HEK293T (cell line): ENCODE measurements at regions not wholly inside any gene's neighbourhood (a gene's known extent, or its start where the extent isn't known, plus 50 kb on each side); places are given as distances from the start of the nearest gene placed in this dataset.

Experiments used
- ELF4 ChIP-seq: fragments of 450-650 bp; IDR thresholded peaks from 2 replicates; pipeline ENCODE4 v1.6.1; 2017; ENCODE audit warnings: antibody characterized with exemption
- FOXK2 ChIP-seq: fragments of 450-650 bp; IDR thresholded peaks from 2 replicates; pipeline ENCODE4 v1.6.1; 2016; ENCODE audit warnings: mild to moderate bottlenecking
- SP1 ChIP-seq: fragments of 450-650 bp; IDR thresholded peaks from 2 replicates; pipeline ENCODE4 v1.6.1; 2017
- TARDBP ChIP-seq: fragments of 450-650 bp; IDR thresholded peaks from 2 replicates; pipeline ENCODE4 v1.6.1; 2016

DNA sequence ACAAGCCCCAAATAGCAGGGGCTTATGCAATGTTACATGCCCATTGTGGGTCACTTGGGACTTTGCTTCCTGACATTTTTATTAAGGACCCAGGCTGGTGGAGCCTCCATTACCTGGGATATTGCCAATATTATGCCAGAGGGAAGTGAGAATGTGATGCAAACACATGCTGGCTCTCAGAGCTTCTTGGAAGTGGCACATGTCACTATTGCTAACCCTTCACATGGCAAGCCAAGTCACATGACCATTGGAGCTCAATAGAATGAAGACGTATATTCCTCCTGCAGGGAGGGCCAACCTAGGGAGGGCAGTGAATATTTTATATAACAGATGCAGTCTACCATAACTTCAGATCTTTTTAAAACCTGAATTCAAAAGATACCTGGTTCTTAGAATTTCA is 140.7 kb upstream of the ZFP64 start:
- no peak for TF ChIP-seq FOXK2
- no peak for TF ChIP-seq SP1
- no peak for TF ChIP-seq TARDBP
- no peak for TF ChIP-seq ELF4
